ENCODE measurements at regions not wholly inside any gene's neighbourhood (a gene's known extent, or its start where the extent isn't known, plus 50 kb on each side); places are given as distances from the start of the nearest gene placed in this dataset.

- TF ChIP-seq FOXJ3 (CRISPR knock-in tag; IDR thresholded peaks at IDR 0.05; ENCODE audit: borderline replicate concordance) (no peak), FOXC1 (CRISPR knock-in tag; IDR thresholded peaks at IDR 0.05; ENCODE audit: borderline replicate concordance) (no peak), ZNF326 (CRISPR knock-in tag; IDR thresholded peaks at IDR 0.05; ENCODE audit: borderline replicate concordance) (no peak), MLX (CRISPR knock-in tag; IDR thresholded peaks at IDR 0.05) (no peak), E2F2 (CRISPR knock-in tag; IDR thresholded peaks at IDR 0.05; ENCODE audit: borderline replicate concordance) (no peak)
These were observed 656.7 kb downstream of the SPOCK3 start (continued) for GRCh38 chr4:166577639-166578038.

- H3K36me3 ChIP-seq (replicated peaks in 1 of 2; ENCODE audit: control insufficient read depth in 1 of 2, insufficient read depth in 2 of 2, low read length in 2 of 2) = no peaks in the 10 kb centered on the region
- ATAC-seq (no peak), DNase-seq (ENCODE audit: low spot score) (no peak), FAIRE-seq (no peak)
- no peak overlapping the region for H3K4me2 ChIP-seq (ENCODE audit: low read depth, low read length)
- ChIA-PET CTCF (ENCODE audit: low intra/inter-chr PET ratio, low total read pairs) (no interaction called here), POLR2A (no interaction called here)
- H3K4me3 ChIP-seq (replicated peaks in 1 of 3; ENCODE audit: insufficient read depth in 1 of 3, low read depth in 2 of 3, low read length in 3 of 3) = no peak overlapping the region
- no peaks in the 10 kb centered on the region for H3K79me2 ChIP-seq (ENCODE audit: insufficient read depth, low read length)
- no peak overlapping the region for H3K27ac ChIP-seq (ENCODE audit: extremely low read length, insufficient read depth, low read length)
- H3K27me3 ChIP-seq (ENCODE audit: control insufficient read depth in 1 of 2, insufficient read depth in 2 of 2, low read length in 2 of 2) = no peaks in the 10 kb centered on the region
- H3K4me1 ChIP-seq (ENCODE audit: insufficient read depth, low read length) = no peaks in the 10 kb centered on the region
- intact Hi-C loops (cut with micrococcal nuclease; ENCODE audit: unreplicated experiment) (no loop called here), in situ Hi-C loops (cut with HindIII; ENCODE audit: extremely low pct_ligation_motif_present, low pct_unique_long_range_greater_than_20kb) (loop anchor here (25.0 kb wide), 1 partner anchor 248 kb away; no protein-coding TSS in a partner anchor)
- WGBS (ENCODE audit: low lambda C conversion rate) = 0% methylated on average over 3 of the region's 3 CpGs
- no peak overlapping the region for H2AFZ ChIP-seq (ENCODE audit: low read length)
- no peak overlapping the region for H3K9ac ChIP-seq (ENCODE audit: insufficient read depth, low read depth, low read length)
- H3K9me3 ChIP-seq (ENCODE audit: low read length) = no peaks in the 10 kb centered on the region
- no TSS peak for BruUV-seq (replicated peaks)
- H4K20me1 ChIP-seq (ENCODE audit: insufficient read depth, low read length) = no peaks in the 10 kb centered on the region
- TF ChIP-seq MAZ (IDR thresholded peaks at IDR 0.05; ENCODE audit: borderline replicate concordance, low read depth, low read length) = no peak
- TF ChIP-seq MAZ (CRISPR knock-in tag; IDR thresholded peaks at IDR 0.05; ENCODE audit: low read depth) = no peak
- no peak for TF ChIP-seq EEA1 (CRISPR knock-in tag; IDR thresholded peaks at IDR 0.05; ENCODE audit: borderline replicate concordance)
- no peak for TF ChIP-seq LRRFIP1 (CRISPR knock-in tag; conservative IDR thresholded peaks at IDR 0.05)
- no peak for TF ChIP-seq NR2F2 (IDR thresholded peaks at IDR 0.05; ENCODE audit: borderline replicate concordance, low read depth)
- no peak for TF ChIP-seq PHF21A (CRISPR knock-in tag; IDR thresholded peaks at IDR 0.05)
- TF ChIP-seq STAT6 (CRISPR knock-in tag; IDR thresholded peaks at IDR 0.05; ENCODE audit: borderline replicate concordance) = no peak
- no peak for TF ChIP-seq ZNF564 (CRISPR knock-in tag; IDR thresholded peaks at IDR 0.05)
- TF ChIP-seq MIER2 (CRISPR knock-in tag; IDR thresholded peaks at IDR 0.05) = no peak
- no peak for TF ChIP-seq SAFB2 (CRISPR knock-in tag; IDR thresholded peaks at IDR 0.05; ENCODE audit: borderline replicate concordance, low read depth)
- TF ChIP-seq SRSF1 (optimal IDR thresholded peaks at IDR 0.05; ENCODE audit: low read depth, low read length) = no peak
- no peak for TF ChIP-seq BRCA1 (CRISPR knock-in tag; IDR thresholded peaks at IDR 0.05)
- TF ChIP-seq MBD4 (IDR thresholded peaks at IDR 0.05; ENCODE audit: borderline replicate concordance, low read length) = no peak
These were observed 648.8 kb downstream of the SPOCK3 start for GRCh38 chr4:166585491-166585890.
